Ishikawa (cell line): ENCODE measurements at regions not wholly inside any gene's neighbourhood (a gene's known extent, or its start where the extent isn't known, plus 50 kb on each side); places are given as distances from the start of the nearest gene placed in this dataset.

ENCODE experiments used
- CEBPB ChIP-seq: IDR thresholded peaks from 2 replicates; pipeline ENCODE4 v1.6.1; 2012
- CREB1 ChIP-seq: IDR thresholded peaks from 2 replicates; pipeline ENCODE4 v1.6.1; 2012; ENCODE audit warnings: low read depth
- EGR1 ChIP-seq: IDR thresholded peaks from 2 replicates; pipeline ENCODE4 v1.6.1; 2012
- EP300 ChIP-seq: IDR thresholded peaks from 2 replicates; pipeline ENCODE4 v1.6.1; 2012; ENCODE audit warnings: borderline replicate concordance
- FOXM1 ChIP-seq: IDR thresholded peaks from 2 replicates; pipeline ENCODE4 v1.6.1; 2012; ENCODE audit warnings: low read depth, borderline replicate concordance
- NFIC ChIP-seq: IDR thresholded peaks from 2 replicates; pipeline ENCODE4 v1.6.1; 2012
- RAD21 ChIP-seq: IDR thresholded peaks from 2 replicates; pipeline ENCODE4 v1.6.1; 2012; ENCODE audit warnings: low read depth
- TAF1 ChIP-seq: IDR thresholded peaks from 2 replicates; pipeline ENCODE4 v1.6.1; 2012; ENCODE audit warnings: low read depth, mild to moderate bottlenecking
- TCF12 ChIP-seq: IDR thresholded peaks from 2 replicates; pipeline ENCODE4 v1.6.1; 2012; ENCODE audit warnings: low read depth
- TEAD4 ChIP-seq: IDR thresholded peaks from 2 replicates; pipeline ENCODE4 v1.6.1; 2012
- YY1 ChIP-seq: IDR thresholded peaks from 2 replicates; pipeline ENCODE4 v1.6.1; 2012; ENCODE audit warnings: low read depth
- ZBTB7A ChIP-seq: IDR thresholded peaks from 2 replicates; pipeline ENCODE4 v1.6.1; 2012; ENCODE audit warnings: low read depth
- TF ChIP-seq, protein P1 (sequence below): IDR thresholded peaks from 2 replicates; pipeline ENCODE4 v1.6.1; 2012; ENCODE audit warnings: low read depth, mild to moderate bottlenecking
- TF ChIP-seq, protein P2 (sequence below): IDR thresholded peaks from 2 replicates; pipeline ENCODE4 v1.6.1; 2012
- TF ChIP-seq, protein P3 (sequence below): IDR thresholded peaks from 2 replicates; pipeline ENCODE4 v1.6.1; 2012

DNA sequence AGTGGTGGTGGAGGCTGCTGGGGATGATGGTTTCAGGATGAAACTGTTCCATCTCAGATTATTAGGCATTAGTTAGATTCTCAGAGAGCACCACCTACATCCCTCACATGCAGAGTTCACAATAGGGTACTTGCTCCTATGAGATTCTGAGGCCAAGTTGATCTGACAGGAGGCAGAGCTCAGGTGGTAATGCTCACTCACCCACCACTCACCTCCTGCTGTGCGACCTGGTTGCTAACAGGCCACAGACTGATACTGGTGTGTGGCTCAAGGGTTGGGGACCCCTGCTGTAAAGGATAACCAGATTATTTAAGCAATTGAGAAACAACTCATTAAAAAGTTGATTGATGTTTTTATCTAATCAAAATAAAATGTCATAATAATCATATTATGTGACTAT is 248.5 kb downstream of the RERGL start:
- TF ChIP-seq, protein P1, sequence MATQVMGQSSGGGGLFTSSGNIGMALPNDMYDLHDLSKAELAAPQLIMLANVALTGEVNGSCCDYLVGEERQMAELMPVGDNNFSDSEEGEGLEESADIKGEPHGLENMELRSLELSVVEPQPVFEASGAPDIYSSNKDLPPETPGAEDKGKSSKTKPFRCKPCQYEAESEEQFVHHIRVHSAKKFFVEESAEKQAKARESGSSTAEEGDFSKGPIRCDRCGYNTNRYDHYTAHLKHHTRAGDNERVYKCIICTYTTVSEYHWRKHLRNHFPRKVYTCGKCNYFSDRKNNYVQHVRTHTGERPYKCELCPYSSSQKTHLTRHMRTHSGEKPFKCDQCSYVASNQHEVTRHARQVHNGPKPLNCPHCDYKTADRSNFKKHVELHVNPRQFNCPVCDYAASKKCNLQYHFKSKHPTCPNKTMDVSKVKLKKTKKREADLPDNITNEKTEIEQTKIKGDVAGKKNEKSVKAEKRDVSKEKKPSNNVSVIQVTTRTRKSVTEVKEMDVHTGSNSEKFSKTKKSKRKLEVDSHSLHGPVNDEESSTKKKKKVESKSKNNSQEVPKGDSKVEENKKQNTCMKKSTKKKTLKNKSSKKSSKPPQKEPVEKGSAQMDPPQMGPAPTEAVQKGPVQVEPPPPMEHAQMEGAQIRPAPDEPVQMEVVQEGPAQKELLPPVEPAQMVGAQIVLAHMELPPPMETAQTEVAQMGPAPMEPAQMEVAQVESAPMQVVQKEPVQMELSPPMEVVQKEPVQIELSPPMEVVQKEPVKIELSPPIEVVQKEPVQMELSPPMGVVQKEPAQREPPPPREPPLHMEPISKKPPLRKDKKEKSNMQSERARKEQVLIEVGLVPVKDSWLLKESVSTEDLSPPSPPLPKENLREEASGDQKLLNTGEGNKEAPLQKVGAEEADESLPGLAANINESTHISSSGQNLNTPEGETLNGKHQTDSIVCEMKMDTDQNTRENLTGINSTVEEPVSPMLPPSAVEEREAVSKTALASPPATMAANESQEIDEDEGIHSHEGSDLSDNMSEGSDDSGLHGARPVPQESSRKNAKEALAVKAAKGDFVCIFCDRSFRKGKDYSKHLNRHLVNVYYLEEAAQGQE = no peak
- TF ChIP-seq ZBTB7A (no peak), TAF1 (no peak), CEBPB (no peak), EP300 (no peak), EGR1 (no peak), CREB1 (no peak), FOXM1 (no peak)

DNA sequence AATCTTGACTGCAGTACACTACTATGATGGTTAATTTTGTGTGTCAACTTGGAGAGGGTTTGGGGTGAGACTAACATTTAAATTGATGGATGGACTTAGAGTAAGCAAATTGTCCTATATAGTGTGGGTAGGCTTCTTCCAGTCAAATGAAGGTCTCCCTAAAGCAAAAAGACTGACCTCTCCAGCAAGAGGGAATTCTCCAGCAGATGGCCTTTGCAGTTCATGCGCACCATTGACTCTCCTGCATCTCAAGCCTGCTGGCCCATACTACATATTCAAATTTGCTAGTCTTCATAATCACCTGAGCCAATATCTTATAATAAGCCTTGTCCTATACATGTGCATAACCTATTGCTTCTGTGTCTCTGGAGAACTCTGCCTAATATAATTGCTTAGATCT is 260.2 kb downstream of the RERGL start:
- no peak for TF ChIP-seq CREB1
- no peak for TF ChIP-seq TAF1
- no peak for TF ChIP-seq ZBTB7A
- no peak for TF ChIP-seq NFIC
- TF ChIP-seq, protein P1 = no peak
- no peak for TF ChIP-seq TCF12
- no peak for TF ChIP-seq YY1
- TF ChIP-seq EP300 = no peak
- TF ChIP-seq, protein P2, sequence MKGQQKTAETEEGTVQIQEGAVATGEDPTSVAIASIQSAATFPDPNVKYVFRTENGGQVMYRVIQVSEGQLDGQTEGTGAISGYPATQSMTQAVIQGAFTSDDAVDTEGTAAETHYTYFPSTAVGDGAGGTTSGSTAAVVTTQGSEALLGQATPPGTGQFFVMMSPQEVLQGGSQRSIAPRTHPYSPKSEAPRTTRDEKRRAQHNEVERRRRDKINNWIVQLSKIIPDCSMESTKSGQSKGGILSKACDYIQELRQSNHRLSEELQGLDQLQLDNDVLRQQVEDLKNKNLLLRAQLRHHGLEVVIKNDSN = no peak
- TF ChIP-seq FOXM1 = no peak
- no peak for TF ChIP-seq RAD21
- TF ChIP-seq EGR1 = no peak
- TF ChIP-seq, protein P3, sequence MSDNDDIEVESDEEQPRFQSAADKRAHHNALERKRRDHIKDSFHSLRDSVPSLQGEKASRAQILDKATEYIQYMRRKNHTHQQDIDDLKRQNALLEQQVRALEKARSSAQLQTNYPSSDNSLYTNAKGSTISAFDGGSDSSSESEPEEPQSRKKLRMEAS = no peak
- no peak for TF ChIP-seq CEBPB
- TF ChIP-seq TEAD4 = no peak

- TF ChIP-seq CREB1 (no peak), EP300 (no peak), YY1 (no peak), FOXM1 (no peak), TCF12 (no peak), EGR1 (no peak), TAF1 (no peak), ZBTB7A (no peak), RAD21 (no peak), NFIC (no peak), CEBPB (no peak)
- TF ChIP-seq, protein P1 = no peak
- TF ChIP-seq, protein P2 = no peak
- TF ChIP-seq, protein P3 = no peak
Measured at GRCh38 chr12:17818931-17819330, 271.1 kb downstream of the RERGL start.

- TF ChIP-seq YY1 = no peak
- TF ChIP-seq CEBPB = no peak
- no peak for TF ChIP-seq FOXM1
- TF ChIP-seq ZBTB7A = no peak
- TF ChIP-seq NFIC = no peak
- TF ChIP-seq, protein P1 = no peak
- TF ChIP-seq TEAD4 = no peak
- TF ChIP-seq, protein P2 = no peak
- TF ChIP-seq, protein P3 = no peak
- TF ChIP-seq EP300 = no peak
- TF ChIP-seq TAF1 = no peak
- no peak for TF ChIP-seq RAD21
Measured at GRCh38 chr12:17810399-17810798, 279.6 kb downstream of the RERGL start.
